ENCODE measurements at regions not wholly inside any gene's neighbourhood (a gene's known extent, or its start where the extent isn't known, plus 50 kb on each side); places are given as distances from the start of the nearest gene placed in this dataset.
"Not testable (repeated sequence)": the region's sequence is repeated elsewhere in the genome, so short reads cannot be mapped to it uniquely, and the experiment has no call there.

DNA sequence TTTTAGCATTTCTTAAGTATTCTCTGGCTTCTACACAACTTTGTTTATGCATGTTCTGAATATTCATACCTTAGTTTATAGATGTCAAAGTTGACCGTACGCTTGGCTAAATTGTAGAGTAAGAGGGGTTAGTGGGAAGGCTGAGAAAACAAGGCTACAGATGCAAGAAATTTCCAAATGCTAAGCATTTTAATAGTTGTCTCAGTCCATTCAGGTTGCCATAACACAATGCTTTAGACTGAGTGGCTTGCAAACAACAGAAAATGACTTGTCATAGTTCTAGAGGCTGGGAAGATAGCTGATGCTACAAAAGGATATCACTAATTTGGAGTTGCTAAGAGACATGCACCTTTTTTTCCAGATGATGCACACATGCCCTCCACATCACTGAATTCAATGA lies 53.0 kb upstream of the C1QTNF3 start:
- intact Hi-C loops (cut with DNase I); DNase-seq: not testable (repeated sequence)

DNA sequence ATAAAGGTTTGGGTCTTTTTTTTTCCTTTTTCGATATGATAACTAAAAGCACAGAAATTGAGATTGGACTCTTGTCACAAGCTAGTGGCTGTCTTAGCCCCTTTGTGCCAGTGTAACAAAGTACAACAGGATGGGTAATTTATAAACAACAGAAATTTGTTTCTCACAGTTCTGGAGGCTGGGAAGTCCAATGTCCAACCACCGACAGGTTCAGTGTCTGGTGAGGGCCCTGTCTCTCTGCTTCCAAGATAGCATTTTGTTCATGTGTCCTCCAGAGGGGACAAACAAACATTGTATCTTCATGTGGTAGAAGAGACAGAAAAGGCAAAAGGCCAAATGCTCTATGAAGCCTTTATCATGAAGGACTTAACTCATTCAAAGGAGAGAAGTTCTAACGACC lies 56.9 kb upstream of the C1QTNF3 start:
- intact Hi-C loops (cut with DNase I); DNase-seq: not testable (repeated sequence)

DNA sequence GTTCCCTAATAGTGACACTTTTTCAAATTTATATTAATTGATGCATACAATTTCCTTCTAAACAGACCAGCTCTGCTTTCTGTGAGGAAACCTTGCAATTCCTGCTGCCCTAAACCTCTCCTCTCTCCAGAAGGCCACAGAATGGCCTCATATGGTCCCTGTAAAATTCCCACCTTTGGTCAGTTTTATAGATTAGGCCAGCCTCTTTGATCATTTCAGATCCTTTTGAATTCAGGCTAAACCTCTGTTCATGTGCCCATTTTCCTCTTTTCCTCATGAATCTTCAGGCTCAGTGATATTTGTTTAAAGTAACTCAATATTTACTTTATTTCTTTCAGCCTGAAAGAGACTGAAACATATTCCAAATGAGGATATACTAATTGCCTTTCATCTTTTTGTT lies 58.6 kb upstream of the C1QTNF3 start:
- intact Hi-C loops (cut with DNase I); DNase-seq: not testable (repeated sequence)

DNA sequence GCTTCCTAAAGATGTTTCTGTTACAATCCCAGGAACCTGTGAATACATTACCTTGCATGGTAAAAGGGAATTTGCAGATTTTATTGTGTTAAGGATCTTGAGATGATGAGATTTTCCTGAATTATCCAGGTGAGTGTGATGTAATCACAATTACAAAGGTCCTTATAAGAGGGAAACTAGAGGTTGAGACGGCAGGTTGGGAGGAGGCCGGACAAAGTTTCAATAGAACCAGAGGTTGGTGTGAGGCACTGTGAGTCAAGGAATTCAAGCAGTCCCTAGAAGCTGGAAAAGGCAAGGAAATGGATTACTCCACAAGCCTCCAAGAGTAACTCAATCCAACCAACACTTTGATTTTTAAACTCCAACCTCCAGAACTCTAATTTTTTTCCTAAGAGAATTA lies 65.9 kb upstream of the C1QTNF3 start:
- intact Hi-C loops (cut with DNase I); DNase-seq: not testable (repeated sequence)

DNA sequence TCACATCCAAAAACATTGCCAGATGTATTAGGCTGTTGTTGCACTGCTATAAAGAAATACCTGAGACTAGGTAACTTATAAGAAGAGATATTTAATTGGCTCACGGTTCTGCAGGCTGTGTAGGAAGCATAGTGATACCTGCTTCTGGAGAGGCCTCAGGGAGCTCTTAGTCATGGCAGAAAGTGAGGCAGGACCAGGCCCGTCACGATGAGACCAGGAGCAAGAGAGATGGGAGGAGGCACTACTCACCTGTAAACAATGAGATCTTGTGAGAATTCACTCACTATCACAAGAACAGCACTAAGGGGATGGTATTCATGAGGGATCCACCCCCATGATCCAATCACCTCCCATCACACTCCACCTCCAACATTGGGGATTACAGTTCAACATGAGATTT lies 81.3 kb upstream of the C1QTNF3 start:
- intact Hi-C loops (cut with DNase I); DNase-seq: not testable (repeated sequence)

DNA sequence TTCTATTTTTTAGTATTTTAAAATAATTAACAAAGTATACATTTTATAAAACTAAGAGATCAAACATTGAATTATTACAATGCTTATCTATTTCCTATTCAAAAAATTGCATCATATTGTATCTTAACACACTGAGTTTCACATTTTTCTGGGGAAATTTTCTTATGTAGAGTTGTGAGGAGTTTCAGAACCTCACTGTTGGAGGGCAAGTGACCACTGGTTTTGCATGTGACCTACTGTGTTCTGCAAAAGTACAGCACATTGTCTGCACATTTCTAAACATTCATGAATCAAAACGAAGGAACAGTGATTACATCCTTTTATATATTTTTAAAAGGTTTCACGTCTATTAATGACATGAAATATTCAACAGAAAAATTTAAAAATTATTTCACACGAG lies 82.3 kb upstream of the C1QTNF3 start:
- intact Hi-C loops (cut with DNase I); DNase-seq: not testable (repeated sequence)

DNA sequence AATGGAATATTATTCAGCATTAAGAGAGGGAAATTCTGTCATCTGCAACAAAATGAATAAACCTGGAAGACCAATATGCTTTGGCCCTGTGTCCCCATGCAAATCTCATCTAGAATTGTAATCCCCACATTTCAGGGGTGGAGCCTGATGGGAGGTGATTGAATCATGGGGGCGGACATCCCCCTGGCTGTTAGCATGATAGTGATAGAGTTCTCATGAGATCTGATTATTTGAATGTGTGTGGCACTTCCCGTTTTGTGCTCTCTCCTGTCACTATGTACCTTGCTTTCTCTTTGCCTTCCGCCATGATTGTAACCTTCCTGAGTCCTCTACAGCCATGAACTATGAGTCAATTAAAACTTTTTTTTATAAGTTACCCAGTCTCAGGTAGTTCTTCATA lies 83.7 kb upstream of the C1QTNF3 start:
- DNase-seq; intact Hi-C loops (cut with DNase I): not testable (repeated sequence)

DNA sequence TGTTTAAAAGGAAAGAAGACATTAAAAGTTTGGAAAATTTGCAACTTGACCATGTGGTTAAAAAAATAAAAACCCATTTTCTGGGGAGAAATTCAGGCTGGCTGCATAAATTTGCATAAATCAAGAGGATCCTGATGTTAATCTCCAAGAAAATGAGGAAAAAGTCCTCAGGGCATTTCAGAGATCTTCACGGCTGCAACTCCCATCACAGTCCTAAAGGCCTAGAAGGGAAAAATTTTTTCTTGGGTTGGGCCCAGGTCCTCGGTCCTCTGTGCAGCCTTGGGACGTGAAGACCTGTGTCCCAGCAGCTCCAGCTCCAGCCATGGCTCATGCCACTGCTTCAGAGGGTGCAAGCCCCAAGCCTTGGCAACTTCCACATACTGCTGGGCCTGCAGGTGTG lies 84.8 kb upstream of the C1QTNF3 start:
- DNase-seq; intact Hi-C loops (cut with DNase I): not testable (repeated sequence)

DNA sequence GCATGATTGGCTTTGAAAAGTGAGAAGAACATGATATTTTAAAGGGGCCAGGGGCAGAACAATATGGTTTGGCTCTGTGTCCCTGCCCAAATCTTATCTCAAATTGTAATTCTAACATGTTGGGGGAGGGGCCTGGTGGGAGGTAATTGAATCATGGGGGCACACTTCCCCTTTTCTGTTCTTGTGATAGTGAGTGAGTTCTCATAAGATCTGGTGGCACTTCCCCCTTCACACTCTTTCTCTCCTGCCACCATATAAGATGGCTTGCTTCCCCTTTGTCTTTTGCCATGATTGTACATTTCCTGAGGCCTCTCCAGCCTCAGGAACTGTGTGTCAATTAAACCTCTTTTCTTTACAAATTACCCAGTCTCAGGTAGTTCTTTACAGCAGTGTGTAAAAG lies 85.9 kb upstream of the C1QTNF3 start:
- DNase-seq; intact Hi-C loops (cut with DNase I): not testable (repeated sequence)

DNA sequence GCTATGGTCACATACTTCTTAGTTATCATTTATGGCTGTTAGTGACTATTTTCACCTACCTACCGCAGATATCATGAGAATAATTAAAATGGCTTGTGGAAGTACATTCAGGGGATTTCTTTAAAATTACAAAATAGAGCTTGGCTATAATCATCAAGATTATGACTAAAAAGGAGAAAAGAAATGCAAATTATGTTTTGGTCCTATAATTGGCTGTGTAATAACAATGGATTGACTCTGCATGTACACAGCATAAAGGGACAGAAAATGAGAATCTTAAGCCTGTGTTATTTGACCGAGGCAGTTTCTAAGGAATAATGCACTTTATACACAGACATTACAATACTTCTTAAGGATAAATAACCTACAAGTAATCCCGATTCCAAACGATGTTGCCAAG lies 112.0 kb upstream of the C1QTNF3 start:
- DNase-seq; intact Hi-C loops (cut with DNase I): not testable (repeated sequence)

DNA sequence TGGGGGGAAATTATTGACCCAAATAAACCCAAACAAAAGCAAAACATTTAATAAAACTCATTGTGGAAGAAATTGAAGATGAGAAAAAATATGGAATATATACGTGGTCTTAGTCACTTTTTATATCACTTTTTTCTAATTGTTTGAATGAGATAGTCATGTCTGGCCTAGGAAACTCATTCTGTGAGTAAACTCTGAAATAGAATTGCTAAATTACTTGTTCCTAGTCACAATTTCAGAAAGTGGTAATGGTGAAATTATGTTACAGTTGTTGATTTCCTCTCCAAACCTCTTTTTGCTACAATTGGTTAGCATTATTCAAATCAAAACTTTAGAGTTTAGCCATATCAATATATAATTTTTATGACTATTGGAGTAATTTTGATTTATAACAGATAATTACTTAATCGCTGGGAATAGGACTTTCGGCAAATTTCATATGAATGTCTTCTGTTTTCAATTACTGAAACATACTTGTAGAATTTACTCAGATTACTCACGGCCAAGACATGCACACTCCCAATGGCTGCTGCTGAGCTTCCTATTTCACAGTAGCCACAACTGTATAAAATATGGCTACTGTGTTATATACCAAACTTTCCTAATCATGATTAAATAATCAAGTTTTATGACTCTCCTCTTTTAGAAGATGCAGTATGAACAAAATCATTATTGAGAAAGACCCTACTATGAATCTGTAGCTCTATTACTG lies 113.8 kb upstream of the C1QTNF3 start:
- DNase-seq; intact Hi-C loops (cut with DNase I): not testable (repeated sequence)

DNA sequence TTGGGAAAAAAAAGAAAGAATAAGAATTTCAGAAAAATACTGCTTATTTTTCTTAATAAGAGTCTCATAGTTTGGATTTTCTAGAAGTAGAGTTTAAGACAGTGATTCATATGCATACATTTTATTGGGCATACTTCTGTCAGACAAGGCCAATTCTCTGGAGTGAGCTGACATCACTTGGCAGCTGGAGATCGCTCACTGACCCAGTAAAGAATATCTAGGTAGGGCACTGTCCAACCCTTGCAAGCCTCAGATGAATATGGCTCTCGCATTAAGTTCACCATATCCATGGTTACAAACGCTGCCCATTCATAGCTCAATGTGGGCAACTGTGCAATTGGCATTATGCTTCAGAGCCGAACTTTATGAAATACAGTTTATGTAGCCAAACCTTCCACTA lies 117.9 kb upstream of the C1QTNF3 start:
- intact Hi-C loops (cut with DNase I); DNase-seq: not testable (repeated sequence)

DNA sequence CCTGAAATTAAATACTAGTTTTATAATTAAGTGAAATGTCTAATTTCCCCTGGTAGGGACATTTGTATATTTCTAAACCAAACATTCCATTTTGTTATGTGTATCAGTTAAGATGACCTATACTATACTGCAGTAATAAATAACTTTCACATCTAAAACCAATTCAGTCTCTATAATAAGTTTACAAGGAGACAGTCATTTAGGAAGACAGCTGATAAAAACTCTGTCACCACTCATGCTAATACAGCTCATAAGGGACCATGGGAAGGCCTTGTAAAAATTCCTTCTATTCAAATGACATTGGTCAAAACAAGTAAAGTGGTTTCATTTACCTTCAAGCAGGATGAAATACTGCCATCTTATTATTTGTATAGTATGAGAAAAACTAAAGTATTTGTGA lies 128.4 kb upstream of the C1QTNF3 start:
- intact Hi-C loops (cut with DNase I); DNase-seq: not testable (repeated sequence)

DNA sequence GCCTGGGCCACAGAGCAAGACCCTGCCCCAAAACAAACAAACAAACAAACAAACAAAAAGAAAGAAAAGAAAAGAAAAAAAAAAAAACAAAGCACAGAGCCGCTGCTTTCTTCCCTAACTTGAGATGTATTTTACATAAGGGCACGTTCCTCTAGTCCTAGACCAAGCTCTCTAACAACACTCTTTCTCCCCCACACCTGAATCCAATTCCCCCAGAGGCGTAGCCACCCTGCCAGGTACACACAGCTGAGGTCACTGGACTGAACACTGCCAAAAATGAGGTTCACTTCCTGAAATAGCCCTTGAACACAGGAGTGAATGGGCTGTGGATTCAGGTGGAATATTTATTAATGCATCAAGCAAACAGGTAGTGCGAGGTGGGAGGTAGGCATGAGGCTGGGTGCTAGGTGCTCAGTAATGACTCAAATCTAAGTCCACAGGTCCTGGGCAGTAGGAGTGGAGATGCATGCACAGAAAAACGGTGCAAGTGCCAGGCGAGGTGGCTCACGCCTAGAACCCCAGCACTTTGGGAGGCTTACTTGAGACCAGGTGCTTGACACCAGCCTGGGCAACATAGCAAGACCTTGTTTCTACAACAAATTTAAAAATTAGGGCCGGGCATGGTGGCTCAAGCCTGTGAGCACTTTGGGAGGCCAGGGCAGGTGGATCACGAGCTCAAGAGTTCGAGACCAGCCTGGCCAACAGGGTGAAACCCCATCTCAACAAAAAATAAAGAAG lies 136.6 kb upstream of the C1QTNF3 start:
- intact Hi-C loops (cut with DNase I) = not testable (repeated sequence)
- peak in 18 of 42 donors; percentile 2 to 52 (median 18) for DNase-seq

DNA sequence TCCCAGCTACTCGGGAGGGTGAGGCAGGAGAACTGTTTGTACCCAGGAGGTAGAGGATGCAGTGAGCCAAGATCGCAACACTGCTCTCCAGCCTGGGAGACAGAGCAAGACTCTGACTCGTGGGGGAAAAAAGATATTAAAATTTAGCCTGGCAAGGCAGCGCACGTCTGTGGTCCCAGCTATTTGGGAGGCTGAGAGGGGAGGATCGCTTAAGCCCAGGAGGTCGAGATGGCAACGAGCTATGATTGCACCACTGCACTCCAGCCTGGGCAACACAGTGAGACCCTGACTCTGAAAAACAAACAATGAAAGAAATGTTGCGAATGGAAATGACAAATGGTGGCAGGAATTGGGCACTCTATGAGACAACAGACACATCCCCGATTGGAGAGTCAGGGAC lies 137.2 kb upstream of the C1QTNF3 start:
- peak in 4 of 42 donors; percentile 10 to 35 (median 18) for DNase-seq
- intact Hi-C loops (cut with DNase I) = not testable (repeated sequence)

DNA sequence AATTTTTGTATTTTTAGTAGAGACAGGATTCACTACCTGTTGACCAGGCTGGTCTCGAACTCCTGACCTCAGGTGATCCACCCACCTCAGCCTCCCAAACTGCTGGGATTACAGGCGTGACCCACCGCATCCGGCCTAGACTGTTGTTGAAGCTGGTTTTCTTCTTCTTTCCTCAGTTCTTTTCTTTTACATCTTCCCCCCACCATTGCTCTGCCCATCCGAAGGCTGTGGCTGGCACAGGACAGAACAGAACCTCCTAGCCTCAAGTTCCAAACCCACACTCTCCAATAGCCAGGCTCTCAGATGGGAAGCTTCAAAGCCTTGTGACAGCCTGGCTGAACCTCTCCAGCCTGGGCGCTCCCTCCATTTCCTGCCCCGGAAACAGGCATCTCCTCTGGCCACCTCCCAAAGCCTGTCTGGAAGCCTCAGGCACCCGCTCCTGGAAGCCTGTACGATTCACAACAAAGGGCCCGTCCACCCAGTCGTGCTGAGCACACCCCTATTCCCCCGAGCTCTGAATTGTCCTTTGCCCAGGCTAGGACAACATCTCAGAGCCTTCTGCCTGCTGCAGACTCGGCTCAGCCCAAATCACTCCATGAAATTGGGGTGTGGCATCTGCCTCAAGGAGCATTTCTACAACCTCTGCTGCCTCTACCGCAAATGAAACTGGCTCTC lies 138.1 kb upstream of the C1QTNF3 start:
- DNase-seq = peak in 26 of 42 donors; percentile 9 to 62 (median 32)
- intact Hi-C loops (cut with DNase I) = not testable (repeated sequence)

DNA sequence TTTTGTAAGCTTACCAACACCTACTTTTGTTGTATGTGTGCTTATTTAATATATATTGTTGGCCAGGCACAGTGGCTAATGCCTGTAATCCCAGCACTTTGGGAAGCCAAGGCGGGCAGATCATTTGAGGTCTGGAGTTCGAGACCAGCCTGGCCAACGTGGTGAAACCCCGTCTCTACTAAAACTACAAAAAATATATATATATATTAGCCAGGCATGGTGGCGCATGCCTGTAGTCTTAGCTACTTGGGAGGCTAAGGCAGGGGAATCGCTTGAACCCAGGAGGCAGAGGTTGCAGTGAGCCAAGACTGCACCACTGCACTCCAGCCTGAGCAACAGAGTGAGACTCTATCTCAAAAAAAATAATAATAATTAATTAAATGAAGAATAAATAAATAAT lies 142.0 kb upstream of the C1QTNF3 start:
- intact Hi-C loops (cut with DNase I); DNase-seq: not testable (repeated sequence)

DNA sequence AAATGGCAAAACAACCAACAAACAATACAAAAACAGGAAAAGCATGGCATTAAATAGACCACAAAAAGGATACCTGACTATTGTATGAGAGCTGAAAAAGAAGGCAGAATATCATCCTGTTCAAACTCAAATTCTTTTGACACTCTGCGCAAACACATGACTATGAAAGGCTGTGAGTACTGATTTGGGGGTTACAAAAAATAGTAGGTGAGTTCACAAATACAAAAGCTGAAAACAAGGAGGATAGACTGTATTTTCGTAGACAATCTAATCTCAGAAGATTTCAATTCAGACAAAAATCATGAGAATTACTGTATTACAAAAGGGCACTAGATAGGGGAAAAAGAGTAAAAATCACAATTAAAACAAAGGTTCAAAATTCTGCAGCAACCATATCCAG lies 142.6 kb upstream of the C1QTNF3 start:
- DNase-seq = peak in 1 of 42 donors; percentile 3
- intact Hi-C loops (cut with DNase I) = not testable (repeated sequence)

DNA sequence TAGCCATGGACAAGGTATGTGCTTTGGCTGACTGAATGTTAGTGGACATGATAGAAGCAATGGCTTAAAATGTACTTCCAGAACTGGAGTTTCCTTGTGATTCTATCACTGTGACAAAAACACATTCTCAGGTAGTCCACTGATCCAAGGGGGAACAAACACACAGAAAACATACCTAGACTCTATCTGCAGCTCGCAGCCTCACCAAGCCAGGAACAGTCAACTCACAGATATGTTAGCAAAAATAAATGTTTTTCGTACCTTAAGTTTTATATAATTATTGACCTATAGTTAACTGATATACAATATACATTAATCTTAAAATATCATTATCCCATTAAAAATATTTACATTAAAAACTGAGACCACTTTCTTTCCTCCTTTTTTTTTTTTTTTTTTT lies 143.1 kb upstream of the C1QTNF3 start:
- intact Hi-C loops (cut with DNase I) = not testable (repeated sequence)
- DNase-seq = peak in 23 of 42 donors; percentile 2 to 70 (median 36)

DNA sequence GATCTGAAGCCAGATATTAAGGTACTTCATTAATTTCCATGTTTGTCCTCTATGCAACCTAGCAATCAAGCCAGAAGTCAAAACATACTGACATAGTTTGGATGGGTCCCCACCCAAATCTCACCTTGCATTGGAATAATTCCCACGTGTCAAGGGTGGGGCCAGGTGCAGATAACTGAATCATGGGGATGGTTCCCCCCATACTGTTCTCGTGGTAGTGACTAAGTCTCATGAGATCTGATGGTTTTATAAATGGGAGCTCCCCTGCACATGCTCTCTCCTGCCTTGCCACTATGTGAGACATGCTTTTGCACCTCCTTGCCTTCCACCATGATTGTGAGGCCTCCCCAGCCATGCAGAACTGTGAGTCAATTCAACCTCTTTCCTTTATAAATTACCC lies 143.9 kb upstream of the C1QTNF3 start:
- intact Hi-C loops (cut with DNase I) = not testable (repeated sequence)

More for the DNA sequence above, 143.9 kb upstream of the C1QTNF3 start:
- DNase-seq = peak in 15 of 42 donors; percentile 2 to 50 (median 13)

Measured in head of caudate nucleus (tissue), 42 donors.